ENCODE measurements at regions not wholly inside any gene's neighbourhood (a gene's known extent, or its start where the extent isn't known, plus 50 kb on each side); places are given as distances from the start of the nearest gene placed in this dataset.

DNA sequence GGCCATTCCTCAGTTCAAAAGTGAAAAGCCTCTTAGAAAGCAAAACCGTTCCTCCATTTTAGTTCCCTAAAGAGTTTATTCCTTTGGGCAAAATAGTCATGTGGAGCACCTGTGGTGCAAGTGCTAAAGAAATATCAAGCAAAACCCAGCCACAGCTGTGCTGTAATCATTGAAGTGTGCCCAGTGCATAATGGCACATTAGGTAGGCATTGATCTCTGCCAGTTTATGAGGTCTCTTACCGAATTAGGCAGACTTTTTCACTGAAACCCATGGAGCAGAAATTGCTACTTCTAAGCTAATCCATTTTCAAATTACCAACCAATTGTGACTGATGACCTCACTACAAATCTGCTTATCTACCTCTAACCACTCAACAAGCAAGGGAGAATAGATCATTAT lies 97.2 kb upstream of the SEMA3A start:
- TF ChIP-seq, protein P1, sequence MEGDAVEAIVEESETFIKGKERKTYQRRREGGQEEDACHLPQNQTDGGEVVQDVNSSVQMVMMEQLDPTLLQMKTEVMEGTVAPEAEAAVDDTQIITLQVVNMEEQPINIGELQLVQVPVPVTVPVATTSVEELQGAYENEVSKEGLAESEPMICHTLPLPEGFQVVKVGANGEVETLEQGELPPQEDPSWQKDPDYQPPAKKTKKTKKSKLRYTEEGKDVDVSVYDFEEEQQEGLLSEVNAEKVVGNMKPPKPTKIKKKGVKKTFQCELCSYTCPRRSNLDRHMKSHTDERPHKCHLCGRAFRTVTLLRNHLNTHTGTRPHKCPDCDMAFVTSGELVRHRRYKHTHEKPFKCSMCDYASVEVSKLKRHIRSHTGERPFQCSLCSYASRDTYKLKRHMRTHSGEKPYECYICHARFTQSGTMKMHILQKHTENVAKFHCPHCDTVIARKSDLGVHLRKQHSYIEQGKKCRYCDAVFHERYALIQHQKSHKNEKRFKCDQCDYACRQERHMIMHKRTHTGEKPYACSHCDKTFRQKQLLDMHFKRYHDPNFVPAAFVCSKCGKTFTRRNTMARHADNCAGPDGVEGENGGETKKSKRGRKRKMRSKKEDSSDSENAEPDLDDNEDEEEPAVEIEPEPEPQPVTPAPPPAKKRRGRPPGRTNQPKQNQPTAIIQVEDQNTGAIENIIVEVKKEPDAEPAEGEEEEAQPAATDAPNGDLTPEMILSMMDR (conservative IDR thresholded peaks at IDR 0.05; ENCODE audit: low read depth in 2 of 2) = no peak
- no peak for TF ChIP-seq CREB1 (CRISPR knock-in tag; IDR thresholded peaks at IDR 0.05; ENCODE audit: low read depth)
- no peak for TF ChIP-seq EZH2 (IDR thresholded peaks at IDR 0.05; ENCODE audit: low read depth, unreplicated experiment)
- TF ChIP-seq, protein P2, sequence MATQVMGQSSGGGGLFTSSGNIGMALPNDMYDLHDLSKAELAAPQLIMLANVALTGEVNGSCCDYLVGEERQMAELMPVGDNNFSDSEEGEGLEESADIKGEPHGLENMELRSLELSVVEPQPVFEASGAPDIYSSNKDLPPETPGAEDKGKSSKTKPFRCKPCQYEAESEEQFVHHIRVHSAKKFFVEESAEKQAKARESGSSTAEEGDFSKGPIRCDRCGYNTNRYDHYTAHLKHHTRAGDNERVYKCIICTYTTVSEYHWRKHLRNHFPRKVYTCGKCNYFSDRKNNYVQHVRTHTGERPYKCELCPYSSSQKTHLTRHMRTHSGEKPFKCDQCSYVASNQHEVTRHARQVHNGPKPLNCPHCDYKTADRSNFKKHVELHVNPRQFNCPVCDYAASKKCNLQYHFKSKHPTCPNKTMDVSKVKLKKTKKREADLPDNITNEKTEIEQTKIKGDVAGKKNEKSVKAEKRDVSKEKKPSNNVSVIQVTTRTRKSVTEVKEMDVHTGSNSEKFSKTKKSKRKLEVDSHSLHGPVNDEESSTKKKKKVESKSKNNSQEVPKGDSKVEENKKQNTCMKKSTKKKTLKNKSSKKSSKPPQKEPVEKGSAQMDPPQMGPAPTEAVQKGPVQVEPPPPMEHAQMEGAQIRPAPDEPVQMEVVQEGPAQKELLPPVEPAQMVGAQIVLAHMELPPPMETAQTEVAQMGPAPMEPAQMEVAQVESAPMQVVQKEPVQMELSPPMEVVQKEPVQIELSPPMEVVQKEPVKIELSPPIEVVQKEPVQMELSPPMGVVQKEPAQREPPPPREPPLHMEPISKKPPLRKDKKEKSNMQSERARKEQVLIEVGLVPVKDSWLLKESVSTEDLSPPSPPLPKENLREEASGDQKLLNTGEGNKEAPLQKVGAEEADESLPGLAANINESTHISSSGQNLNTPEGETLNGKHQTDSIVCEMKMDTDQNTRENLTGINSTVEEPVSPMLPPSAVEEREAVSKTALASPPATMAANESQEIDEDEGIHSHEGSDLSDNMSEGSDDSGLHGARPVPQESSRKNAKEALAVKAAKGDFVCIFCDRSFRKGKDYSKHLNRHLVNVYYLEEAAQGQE (IDR thresholded peaks at IDR 0.05; ENCODE audit: unreplicated experiment) = no peak
- TF ChIP-seq EZH2phosphoT487 (IDR thresholded peaks at IDR 0.05; ENCODE audit: unreplicated experiment) = no peak
- TF ChIP-seq POLR2AphosphoS5 (IDR thresholded peaks at IDR 0.05; ENCODE audit: low read depth) = no peak
- TF ChIP-seq, protein P3, sequence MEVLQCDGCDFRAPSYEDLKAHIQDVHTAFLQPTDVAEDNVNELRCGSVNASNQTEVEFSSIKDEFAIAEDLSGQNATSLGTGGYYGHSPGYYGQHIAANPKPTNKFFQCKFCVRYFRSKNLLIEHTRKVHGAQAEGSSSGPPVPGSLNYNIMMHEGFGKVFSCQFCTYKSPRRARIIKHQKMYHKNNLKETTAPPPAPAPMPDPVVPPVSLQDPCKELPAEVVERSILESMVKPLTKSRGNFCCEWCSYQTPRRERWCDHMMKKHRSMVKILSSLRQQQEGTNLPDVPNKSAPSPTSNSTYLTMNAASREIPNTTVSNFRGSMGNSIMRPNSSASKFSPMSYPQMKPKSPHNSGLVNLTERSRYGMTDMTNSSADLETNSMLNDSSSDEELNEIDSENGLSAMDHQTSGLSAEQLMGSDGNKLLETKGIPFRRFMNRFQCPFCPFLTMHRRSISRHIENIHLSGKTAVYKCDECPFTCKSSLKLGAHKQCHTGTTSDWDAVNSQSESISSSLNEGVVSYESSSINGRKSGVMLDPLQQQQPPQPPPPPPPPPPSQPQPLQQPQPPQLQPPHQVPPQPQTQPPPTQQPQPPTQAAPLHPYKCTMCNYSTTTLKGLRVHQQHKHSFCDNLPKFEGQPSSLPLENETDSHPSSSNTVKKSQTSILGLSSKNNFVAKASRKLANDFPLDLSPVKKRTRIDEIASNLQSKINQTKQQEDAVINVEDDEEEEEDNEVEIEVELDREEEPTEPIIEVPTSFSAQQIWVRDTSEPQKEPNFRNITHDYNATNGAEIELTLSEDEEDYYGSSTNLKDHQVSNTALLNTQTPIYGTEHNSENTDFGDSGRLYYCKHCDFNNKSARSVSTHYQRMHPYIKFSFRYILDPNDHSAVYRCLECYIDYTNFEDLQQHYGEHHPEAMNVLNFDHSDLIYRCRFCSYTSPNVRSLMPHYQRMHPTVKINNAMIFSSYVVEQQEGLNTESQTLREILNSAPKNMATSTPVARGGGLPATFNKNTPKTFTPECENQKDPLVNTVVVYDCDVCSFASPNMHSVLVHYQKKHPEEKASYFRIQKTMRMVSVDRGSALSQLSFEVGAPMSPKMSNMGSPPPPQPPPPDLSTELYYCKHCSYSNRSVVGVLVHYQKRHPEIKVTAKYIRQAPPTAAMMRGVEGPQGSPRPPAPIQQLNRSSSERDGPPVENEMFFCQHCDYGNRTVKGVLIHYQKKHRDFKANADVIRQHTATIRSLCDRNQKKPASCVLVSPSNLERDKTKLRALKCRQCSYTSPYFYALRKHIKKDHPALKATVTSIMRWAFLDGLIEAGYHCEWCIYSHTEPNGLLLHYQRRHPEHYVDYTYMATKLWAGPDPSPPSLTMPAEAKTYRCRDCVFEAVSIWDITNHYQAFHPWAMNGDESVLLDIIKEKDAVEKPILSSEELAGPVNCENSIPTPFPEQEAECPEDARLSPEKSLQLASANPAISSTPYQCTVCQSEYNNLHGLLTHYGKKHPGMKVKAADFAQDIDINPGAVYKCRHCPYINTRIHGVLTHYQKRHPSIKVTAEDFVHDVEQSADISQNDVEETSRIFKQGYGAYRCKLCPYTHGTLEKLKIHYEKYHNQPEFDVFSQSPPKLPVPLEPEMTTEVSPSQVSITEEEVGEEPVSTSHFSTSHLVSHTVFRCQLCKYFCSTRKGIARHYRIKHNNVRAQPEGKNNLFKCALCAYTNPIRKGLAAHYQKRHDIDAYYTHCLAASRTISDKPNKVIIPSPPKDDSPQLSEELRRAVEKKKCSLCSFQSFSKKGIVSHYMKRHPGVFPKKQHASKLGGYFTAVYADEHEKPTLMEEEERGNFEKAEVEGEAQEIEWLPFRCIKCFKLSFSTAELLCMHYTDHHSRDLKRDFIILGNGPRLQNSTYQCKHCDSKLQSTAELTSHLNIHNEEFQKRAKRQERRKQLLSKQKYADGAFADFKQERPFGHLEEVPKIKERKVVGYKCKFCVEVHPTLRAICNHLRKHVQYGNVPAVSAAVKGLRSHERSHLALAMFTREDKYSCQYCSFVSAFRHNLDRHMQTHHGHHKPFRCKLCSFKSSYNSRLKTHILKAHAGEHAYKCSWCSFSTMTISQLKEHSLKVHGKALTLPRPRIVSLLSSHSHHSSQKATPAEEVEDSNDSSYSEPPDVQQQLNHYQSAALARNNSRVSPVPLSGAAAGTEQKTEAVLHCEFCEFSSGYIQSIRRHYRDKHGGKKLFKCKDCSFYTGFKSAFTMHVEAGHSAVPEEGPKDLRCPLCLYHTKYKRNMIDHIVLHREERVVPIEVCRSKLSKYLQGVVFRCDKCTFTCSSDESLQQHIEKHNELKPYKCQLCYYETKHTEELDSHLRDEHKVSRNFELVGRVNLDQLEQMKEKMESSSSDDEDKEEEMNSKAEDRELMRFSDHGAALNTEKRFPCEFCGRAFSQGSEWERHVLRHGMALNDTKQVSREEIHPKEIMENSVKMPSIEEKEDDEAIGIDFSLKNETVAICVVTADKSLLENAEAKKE (CRISPR knock-in tag; IDR thresholded peaks at IDR 0.05) = no peak
- TF ChIP-seq, protein P4, sequence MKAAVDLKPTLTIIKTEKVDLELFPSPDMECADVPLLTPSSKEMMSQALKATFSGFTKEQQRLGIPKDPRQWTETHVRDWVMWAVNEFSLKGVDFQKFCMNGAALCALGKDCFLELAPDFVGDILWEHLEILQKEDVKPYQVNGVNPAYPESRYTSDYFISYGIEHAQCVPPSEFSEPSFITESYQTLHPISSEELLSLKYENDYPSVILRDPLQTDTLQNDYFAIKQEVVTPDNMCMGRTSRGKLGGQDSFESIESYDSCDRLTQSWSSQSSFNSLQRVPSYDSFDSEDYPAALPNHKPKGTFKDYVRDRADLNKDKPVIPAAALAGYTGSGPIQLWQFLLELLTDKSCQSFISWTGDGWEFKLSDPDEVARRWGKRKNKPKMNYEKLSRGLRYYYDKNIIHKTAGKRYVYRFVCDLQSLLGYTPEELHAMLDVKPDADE (IDR thresholded peaks at IDR 0.05) = no peak
- TF ChIP-seq JUNB (IDR thresholded peaks at IDR 0.05; ENCODE audit: unreplicated experiment) = no peak
- no peak for TF ChIP-seq ZNF331 (CRISPR knock-in tag; IDR thresholded peaks at IDR 0.05; ENCODE audit: low read depth)

Measured in GM23338 (cell line).